Frontal cortex (tissue), 3 donors: ENCODE measurements at regions not wholly inside any gene's neighbourhood (a gene's known extent, or its start where the extent isn't known, plus 50 kb on each side); places are given as distances from the start of the nearest gene placed in this dataset.

Experiments used
- DNase-seq, 2 donors: peaks; one replicate each; pipeline ENCODE4 v3.0.0; 2012; ENCODE audit warnings: low spot score in 2 of 2
- FAIRE-seq: peaks from 2 replicates; lab custom pipeline; 2012; peaks lifted over from hg19 to GRCh38; lab: Jason Lieb, UNC
- donor health status: control.
- donor health status: control.
- donor health status: control.

GRCh38 chr10:85231534-85232270 is 903.3 kb downstream of the CCSER2 start:
- FAIRE-seq (no peak), DNase-seq (no peak)

DNA sequence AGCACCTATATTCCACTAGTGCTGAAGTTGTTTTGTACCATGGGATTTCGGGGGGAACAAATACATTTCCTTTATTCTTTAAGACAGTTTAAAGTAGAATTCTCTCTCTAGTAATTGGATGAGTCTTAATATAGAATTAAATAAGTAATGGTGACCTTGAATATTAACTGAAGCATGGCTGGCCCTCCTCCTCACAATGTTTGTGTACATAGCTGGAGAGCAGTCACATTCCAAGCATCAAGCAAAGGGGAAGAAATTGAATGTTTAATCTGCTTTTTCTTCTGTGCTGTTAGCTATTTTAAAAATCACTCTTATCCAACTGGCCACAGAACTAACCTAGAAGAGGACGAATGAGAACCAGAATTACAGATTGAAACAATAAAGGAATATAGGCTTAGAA is 906.9 kb downstream of the CCSER2 start:
- FAIRE-seq (no peak), DNase-seq (no peak)

- no peak for FAIRE-seq
- no peak for DNase-seq
These were observed 910.3 kb downstream of the CCSER2 start for GRCh38 chr10:85238676-85239075.

GRCh38 chr10:85250304-85250703 is 921.9 kb downstream of the CCSER2 start:
- FAIRE-seq = no peak
- DNase-seq = no peak

- DNase-seq (no peak), FAIRE-seq (no peak)
These were observed 928.1 kb downstream of the CCSER2 start for GRCh38 chr10:85256481-85256880.

GRCh38 chr10:85259908-85260307 is 931.5 kb downstream of the CCSER2 start:
- FAIRE-seq = no peak
- no peak for DNase-seq

DNA sequence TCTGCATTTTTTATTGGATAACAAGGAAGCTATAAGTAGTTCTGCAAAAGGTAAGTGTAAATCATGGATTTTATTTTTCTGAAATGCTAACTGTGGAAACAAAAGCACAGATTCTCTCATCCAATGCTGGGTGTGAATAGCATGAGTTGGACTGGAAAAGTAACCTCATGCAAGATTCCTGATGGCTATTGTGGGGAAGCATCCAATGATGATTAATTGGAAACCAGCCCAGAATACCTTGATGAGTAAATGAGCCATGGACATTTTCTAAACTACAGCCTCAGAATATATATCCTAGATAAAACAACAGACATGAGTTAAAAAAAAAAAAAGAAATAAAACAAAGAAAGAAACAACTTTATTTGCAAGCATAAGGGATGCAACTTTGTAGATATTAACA is 934.6 kb downstream of the CCSER2 start:
- no peak for FAIRE-seq
- DNase-seq = no peak

DNA sequence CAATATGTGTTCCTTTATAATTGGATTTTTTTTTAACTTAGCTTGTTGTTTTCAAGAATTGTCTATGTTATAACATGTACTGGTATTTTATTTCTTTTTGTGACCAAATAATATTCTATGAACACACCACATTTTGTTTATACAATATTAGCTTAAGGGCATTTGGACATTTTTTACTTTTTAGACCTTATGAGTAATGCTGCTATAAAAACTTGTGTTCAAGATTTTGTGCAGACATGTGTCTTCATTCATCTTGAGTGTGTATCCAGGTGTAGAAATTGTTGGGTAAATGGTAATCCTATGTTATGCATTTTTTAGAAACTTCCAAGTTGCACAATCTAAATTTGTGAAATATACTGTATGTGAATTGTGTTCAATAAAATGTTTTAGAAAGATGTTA is 936.7 kb downstream of the CCSER2 start:
- FAIRE-seq (no peak), DNase-seq (no peak)

DNA sequence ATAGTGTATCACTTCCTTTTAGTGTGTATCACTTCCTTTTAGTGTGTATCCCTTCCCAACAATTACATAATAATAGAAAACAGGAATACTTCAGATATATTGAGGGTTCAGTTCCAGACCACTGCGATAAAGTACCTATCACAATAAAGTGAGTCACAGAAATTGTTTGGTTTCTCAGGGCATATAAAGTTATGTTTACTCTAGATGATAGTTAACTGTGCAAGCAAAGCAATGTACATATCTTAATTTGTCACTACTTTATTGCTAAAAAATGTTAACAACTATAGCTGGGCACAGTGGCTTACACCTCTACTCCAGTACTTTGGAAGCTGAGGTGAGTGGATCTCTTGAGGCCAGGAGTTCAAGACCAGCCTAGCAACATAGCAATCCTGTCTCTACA is 938.4 kb downstream of the CCSER2 start:
- no peak for DNase-seq
- FAIRE-seq = no peak

- no peak for FAIRE-seq
- no peak for DNase-seq
These were observed 951.6 kb downstream of the CCSER2 start for GRCh38 chr10:85280014-85280413.

DNA sequence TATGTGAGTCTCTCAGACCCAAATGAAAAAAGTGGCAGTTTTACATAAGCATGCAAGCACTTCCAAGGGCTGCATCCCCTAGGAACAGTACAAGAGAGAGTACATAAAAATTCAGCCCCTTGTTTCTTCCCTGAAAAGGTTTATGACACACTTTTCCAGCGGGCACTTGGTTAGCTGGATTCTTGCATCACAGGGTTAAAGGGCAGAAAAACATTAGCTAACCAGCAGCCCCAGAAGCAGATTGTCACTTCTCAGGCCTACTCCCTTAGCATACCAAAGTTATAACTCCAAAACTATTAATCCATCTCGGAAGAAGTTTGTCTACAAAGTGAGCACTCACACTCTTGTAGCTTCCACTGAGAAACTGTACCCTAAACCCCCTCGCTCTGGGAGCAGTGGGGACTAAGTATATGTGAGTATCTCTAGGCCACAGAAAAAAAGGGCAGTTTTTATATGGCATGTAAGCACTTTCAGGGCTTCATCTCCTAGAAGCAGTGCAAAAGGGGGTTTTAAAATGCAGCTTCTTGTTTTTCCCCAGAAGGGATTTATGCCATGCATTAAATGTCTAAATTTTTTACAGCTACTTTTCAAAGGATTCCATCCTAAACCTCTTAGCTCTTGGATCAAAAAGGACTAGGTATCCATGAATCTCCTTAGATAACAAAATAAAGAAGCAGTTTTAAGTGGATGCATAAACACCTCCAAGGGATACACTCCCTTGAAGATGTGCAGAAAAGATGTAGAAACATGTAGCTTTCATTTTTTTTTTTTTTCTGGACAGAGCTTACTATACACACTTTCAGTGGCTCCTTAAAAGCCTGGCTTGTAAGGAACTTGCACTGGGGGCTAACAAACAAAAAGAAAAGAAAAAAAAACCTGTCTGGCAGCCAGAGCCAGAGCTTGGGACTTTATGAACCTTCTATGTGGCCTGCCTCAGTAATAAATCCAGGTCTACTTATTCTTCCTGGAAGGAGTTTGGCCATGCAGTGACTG is 956.7 kb downstream of the CCSER2 start:
- no peak for DNase-seq
- FAIRE-seq = no peak

- no peak for DNase-seq
- no peak for FAIRE-seq
These were observed 965.1 kb downstream of the CCSER2 start for GRCh38 chr10:85293483-85293882.

DNA sequence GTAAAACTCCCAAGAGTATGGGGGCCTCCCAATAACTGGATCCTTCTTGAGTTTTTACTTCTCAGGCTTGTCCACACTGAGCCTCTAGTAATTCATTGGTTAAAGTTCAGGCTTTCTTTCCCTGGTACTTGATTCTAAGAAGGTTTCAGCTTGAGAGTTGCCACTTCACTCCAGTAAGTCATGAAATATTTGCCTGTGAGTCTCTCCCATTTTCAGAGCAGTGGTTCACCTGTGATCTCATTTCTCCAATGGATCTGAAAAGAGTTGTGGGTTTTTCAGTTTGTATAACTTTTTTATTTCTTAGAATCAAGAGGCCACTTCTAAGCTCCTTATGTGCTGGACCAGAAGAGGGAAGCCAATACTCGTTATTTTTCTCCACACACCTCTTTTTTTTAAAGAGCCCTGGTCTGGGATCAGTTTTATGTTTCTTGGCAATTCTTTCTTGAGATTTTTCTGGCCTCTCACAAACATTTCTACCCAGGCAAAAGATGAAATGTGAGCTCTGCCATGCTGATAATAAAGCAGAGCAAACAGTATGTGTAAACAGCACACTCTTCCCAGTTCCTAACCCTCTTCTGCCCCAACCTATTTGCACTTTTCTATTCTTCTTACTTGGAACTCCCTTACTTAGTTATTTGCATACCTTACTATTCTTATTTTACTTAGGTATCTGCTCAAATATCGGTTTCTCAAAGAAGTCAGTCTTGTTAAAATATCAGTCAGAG is 983.4 kb downstream of the CCSER2 start:
- DNase-seq = no peak
- no peak for FAIRE-seq

DNA sequence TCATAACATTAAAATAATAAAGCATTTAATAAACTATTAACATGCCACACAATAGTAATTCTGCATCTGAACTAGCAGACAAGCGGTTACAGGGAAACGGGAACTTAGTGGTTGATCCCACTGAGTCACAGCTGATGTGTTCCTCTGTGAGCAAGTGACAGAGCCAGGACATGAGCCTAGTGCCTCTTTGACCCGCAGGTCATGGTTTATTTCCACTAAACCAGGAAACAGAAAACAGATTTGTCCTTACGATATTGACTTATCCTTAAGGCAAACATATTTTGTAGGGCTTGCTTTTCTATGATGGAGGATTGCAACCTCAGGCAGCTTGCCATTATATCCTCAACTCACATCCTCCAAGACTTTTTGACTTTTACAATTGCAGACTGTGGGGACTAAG is 987.3 kb downstream of the CCSER2 start:
- DNase-seq = no peak
- FAIRE-seq = no peak

DNA sequence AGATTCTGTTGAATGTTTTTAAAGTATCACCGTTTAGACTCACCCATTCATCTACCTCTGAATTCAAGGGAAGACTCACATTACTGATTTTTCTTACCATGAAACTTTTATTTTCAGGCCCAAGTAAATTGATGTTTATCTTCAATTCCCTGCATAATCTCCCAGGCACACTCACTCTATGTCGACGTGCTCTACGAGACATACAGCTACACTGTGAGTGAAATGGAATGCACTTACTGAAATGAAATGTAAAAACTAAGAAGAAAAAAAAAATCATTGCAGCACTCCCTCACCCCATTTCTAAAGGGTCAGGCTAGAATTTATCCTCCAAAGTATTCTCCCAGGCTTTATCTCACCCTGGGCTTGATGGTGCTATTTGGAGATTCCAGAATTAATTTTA is 987.9 kb downstream of the CCSER2 start:
- DNase-seq (no peak), FAIRE-seq (no peak)

- no peak for FAIRE-seq
- DNase-seq = no peak
These were observed 989.4 kb downstream of the CCSER2 start for GRCh38 chr10:85317827-85318226.

GRCh38 chr10:85318809-85319807 is 990.7 kb downstream of the CCSER2 start:
- peak in 1 of 2 donors; percentile 10 for DNase-seq
- no peak for FAIRE-seq

DNA sequence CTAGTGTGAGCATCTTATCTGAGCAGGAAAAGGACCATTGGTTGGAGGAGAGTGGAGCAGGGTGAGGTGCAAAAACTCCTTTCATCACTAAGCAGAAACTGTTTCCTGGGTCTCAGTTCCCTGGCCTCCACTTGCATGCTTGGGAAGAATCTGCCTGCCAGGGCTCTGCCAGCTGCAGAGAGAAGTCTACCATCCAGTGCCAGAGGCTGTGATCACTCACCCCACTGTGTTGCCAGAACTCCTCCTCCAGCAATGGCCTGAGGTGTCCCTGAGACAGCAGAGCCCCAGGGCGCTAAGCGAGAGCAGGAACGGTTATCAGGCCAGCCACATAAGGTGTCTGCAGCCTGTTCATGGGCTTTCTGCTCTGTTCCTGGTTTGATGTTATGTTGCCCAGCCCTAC is 991.4 kb downstream of the CCSER2 start:
- no peak for FAIRE-seq
- peak in 1 of 2 donors; percentile 4 for DNase-seq

GRCh38 chr10:85333594-85333993 is 1005.2 kb downstream of the CCSER2 start:
- DNase-seq (no peak), FAIRE-seq (no peak)
